OCI-LY7 (cell line): ENCODE measurements at regions not wholly inside any gene's neighbourhood (a gene's known extent, or its start where the extent isn't known, plus 50 kb on each side); places are given as distances from the start of the nearest gene placed in this dataset.

Source experiments
- EZH2phosphoT487 ChIP-seq: fragments of 200-600 bp; sonication (generic); IDR thresholded peaks from 2 replicates; pipeline ENCODE4 v1.6.1; 2018; ENCODE audit warnings: low read depth, borderline replicate concordance, mild to moderate bottlenecking, mixed run types, antibody characterized with exemption, low read length, moderate library complexity, mixed read lengths
- TF ChIP-seq, protein P1 (sequence below): fragments of 200-600 bp; sonication (generic); conservative IDR thresholded peaks from 2 replicates; pipeline ENCODE4 v1.5.1; 2014; ENCODE audit warnings: mild to moderate bottlenecking, antibody characterized with exemption, low read length, moderate library complexity, mixed read lengths

DNA sequence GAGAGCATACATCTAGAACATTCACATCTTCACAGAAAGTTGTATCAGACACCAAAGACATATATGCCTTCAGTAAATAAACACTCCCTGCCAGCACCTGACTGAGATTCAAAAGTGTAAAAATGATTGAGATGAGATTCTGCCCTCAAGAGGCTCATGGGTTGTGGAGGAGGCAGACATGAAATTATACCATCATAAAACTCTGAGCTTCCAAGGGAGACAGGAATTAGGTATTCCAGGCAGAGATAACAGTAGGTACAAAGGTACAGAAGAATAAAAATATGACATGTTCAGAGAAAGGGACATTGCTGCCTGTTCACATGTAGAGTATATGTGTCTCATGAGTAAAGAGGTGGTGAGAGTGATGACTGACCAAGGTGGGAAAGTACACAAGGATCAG is 322.3 kb downstream of the OSR1 start:
- TF ChIP-seq, protein P1, sequence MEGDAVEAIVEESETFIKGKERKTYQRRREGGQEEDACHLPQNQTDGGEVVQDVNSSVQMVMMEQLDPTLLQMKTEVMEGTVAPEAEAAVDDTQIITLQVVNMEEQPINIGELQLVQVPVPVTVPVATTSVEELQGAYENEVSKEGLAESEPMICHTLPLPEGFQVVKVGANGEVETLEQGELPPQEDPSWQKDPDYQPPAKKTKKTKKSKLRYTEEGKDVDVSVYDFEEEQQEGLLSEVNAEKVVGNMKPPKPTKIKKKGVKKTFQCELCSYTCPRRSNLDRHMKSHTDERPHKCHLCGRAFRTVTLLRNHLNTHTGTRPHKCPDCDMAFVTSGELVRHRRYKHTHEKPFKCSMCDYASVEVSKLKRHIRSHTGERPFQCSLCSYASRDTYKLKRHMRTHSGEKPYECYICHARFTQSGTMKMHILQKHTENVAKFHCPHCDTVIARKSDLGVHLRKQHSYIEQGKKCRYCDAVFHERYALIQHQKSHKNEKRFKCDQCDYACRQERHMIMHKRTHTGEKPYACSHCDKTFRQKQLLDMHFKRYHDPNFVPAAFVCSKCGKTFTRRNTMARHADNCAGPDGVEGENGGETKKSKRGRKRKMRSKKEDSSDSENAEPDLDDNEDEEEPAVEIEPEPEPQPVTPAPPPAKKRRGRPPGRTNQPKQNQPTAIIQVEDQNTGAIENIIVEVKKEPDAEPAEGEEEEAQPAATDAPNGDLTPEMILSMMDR, result no peak
- TF ChIP-seq EZH2phosphoT487, result no peak
